K562 (cell line): ENCODE measurements at regions not wholly inside any gene's neighbourhood (a gene's known extent, or its start where the extent isn't known, plus 50 kb on each side); places are given as distances from the start of the nearest gene placed in this dataset.

Experiments used
- ATAC-seq: fragments of 200-7000 bp; cut with Tn5 transposase; 3 replicates; pipeline ENCODE4 v1.9.1; 2020; ENCODE audit warnings: moderate library complexity
- BruUV-seq: library from RNA; stranded (reverse); fragments of 400-500 nt; replicated peaks from 2 replicates; lab custom pipeline; 2021; lab: Mats Ljungman, UMichigan
- CTCF ChIA-PET: fragments of 300-600 bp; formaldehyde crosslinking; extraction: SDS; loops from one replicate; lab custom pipeline; 2021; ENCODE audit warnings: low intra/inter-chr PET ratio; lab: Yijun Ruan, JAX
- POLR2A ChIA-PET: fragments of 300-600, 350-650 bp; sonication (Branson Sonifier 250); formaldehyde crosslinking; extraction: SDS; loops from one replicate; lab custom pipeline; 2021; ENCODE audit warnings: antibody characterized with exemption, inconsistent platforms; lab: Yijun Ruan, JAX
- DNase-seq, 4 experiments: peaks; one replicate each; pipeline versions ENCODE4 v3.0.0 to v3.0.0-alpha.2; 2011 to 2018; ENCODE audit warnings: low spot score in 3 of 4, mixed read lengths in 3 of 4; ENCODE audit errors: extremely low read depth in 1 of 4
- FAIRE-seq: peaks from 2 replicates; lab custom pipeline; 2011; peaks lifted over from hg19 to GRCh38; lab: Jason Lieb, UNC
- H2AFZ ChIP-seq: 2 replicates; pipeline ENCODE4 v1.6.0; 2011; ENCODE audit warnings: low read depth, low read length, control low read depth, inconsistent platforms
- H3K27ac ChIP-seq: fragments of 200-600 bp; 3 replicates; pipeline ENCODE4 v1.8.0; 2011; ENCODE audit warnings: low read depth, mild to moderate bottlenecking, control low read depth, inconsistent platforms, low read length, moderate library complexity, mixed read lengths; ENCODE audit errors: extremely low read depth
- H3K27me3 ChIP-seq, 2 experiments: fragments of 300-600 bp in 1 of 2; 2 replicates in 1 of 2; 3 replicates in 1 of 2; pipeline versions ENCODE4 v1.6.0 to v1.8.0; 2011; ENCODE audit warnings: inconsistent platforms in 2 of 2, low read length in 2 of 2, mild to moderate bottlenecking in 1 of 2, mixed read lengths in 1 of 2, moderate library complexity in 1 of 2; ENCODE audit not compliant: control insufficient read depth in 2 of 2, insufficient read depth in 2 of 2
- H3K36me3 ChIP-seq: fragments of 300-600 bp; 3 replicates; pipeline ENCODE4 v1.8.0; 2011; ENCODE audit warnings: mild to moderate bottlenecking, low read length, inconsistent platforms; ENCODE audit not compliant: control insufficient read depth, insufficient read depth
- H3K4me1 ChIP-seq, 2 experiments: fragments of 200-600 bp in 1 of 2; replicated peaks in 1 of 2; 2 replicates in 1 of 2; 3 replicates in 1 of 2; pipeline versions ENCODE4 v1.5.1 to v1.8.0; 2011; ENCODE audit warnings: inconsistent platforms in 2 of 2, low read length in 2 of 2, mild to moderate bottlenecking in 1 of 2, mixed read lengths in 1 of 2, moderate library complexity in 1 of 2; ENCODE audit not compliant: control insufficient read depth in 2 of 2, insufficient read depth in 2 of 2
- H3K4me2 ChIP-seq: 2 replicates; pipeline ENCODE4 v1.6.1; 2011; ENCODE audit warnings: low read length, control low read depth, inconsistent platforms, mixed read lengths; ENCODE audit not compliant: insufficient read depth
- H3K4me3 ChIP-seq: fragments of 200-600 bp; sonication (generic), shearing (Covaris generic); 2 replicates; pipeline ENCODE4 v1.5.1; 2016; ENCODE audit warnings: control low read depth, inconsistent platforms
- H3K79me2 ChIP-seq: fragments of 200-600 bp; 3 replicates; pipeline ENCODE4 v1.8.0; 2011; ENCODE audit warnings: low read length, inconsistent platforms; ENCODE audit not compliant: control insufficient read depth, insufficient read depth
- H3K9ac ChIP-seq, 2 experiments: 2 replicates each; pipeline versions ENCODE4 v1.6.0 to v1.6.1; 2011; ENCODE audit warnings: low read depth in 2 of 2, low read length in 2 of 2, control low read depth in 1 of 2, inconsistent platforms in 1 of 2, mild to moderate bottlenecking in 1 of 2, mixed read lengths in 1 of 2; ENCODE audit not compliant: insufficient read depth in 1 of 2
- H3K9me1 ChIP-seq: one replicate; pipeline ENCODE4 v1.6.0; 2011; ENCODE audit warnings: inconsistent platforms, mild to moderate bottlenecking, low read length, moderate library complexity; ENCODE audit not compliant: control insufficient read depth, insufficient read depth
- H3K9me3 ChIP-seq: replicated peaks from 2 replicates; pipeline ENCODE4 v1.5.1; 2011; ENCODE audit warnings: low read depth, low read length, inconsistent platforms; ENCODE audit not compliant: control insufficient read depth, insufficient read depth
- H4K20me1 ChIP-seq: replicated peaks from 2 replicates; pipeline ENCODE4 v1.6.1; 2011; ENCODE audit warnings: low read length, inconsistent platforms, mixed read lengths; ENCODE audit not compliant: control insufficient read depth, insufficient read depth
- HMGXB4 ChIP-seq: sonication (generic); formaldehyde crosslinking; IDR thresholded peaks from 2 replicates; pipeline ENCODE4 v1.8.1; 2023; ENCODE audit warnings: mild to moderate bottlenecking, missing genetic modification reagents
- HNRNPH1 ChIP-seq: fragments of 200-400 bp; formaldehyde crosslinking; optimal IDR thresholded peaks from 2 replicates; pipeline ENCODE3; 2017; ENCODE audit warnings: low read depth, mild to moderate bottlenecking, low read length, moderate library complexity
- HSF4 ChIP-seq: fragments of 250-450 bp; sonication (Bioruptor Pico); IDR thresholded peaks from 2 replicates; pipeline ENCODE4 v2.1.2; 2022; ENCODE audit warnings: mild to moderate bottlenecking, moderate library complexity, borderline replicate concordance
- MCM7 ChIP-seq, 2 experiments: fragments of 450-650 bp; IDR thresholded peaks; 2 replicates each; pipeline ENCODE4 v1.6.1; 2016 to 2018
- ZNF324 ChIP-seq: fragments of 250-450 bp; sonication (Bioruptor Pico); IDR thresholded peaks from 2 replicates; pipeline ENCODE4 v1.4.0; 2020; ENCODE audit warnings: mild to moderate bottlenecking
- ZNF41 ChIP-seq: fragments of 250-450 bp; sonication (Bioruptor Pico); conservative IDR thresholded peaks from 2 replicates; pipeline ENCODE4 v1.4.0; 2020; ENCODE audit warnings: mild to moderate bottlenecking
- WGBS: fragments of 100-300 bp; shearing (Covaris generic); methylation state at CpG from one replicate; pipeline ENCODE4 v1.1.6; 2016; ENCODE audit warnings: low coverage, mixed read lengths; ENCODE audit not compliant: insufficient coverage; ENCODE audit errors: missing lambda C conversion rate; 5-methylcytosine and 5-hydroxymethylcytosine counted together
- in situ Hi-C: fragments of 300-500 bp; cut with MboI; formaldehyde crosslinking; loops from 4 replicates; pipeline ENCODE4 v1.15.0; 2018; ENCODE audit warnings: inconsistent platforms, mixed read lengths
- intact Hi-C: fragments of 100-400 bp; cut with micrococcal nuclease; formaldehyde crosslinking; loops from 2 replicates; pipeline ENCODE4 v1.14.2; 2022

DNA sequence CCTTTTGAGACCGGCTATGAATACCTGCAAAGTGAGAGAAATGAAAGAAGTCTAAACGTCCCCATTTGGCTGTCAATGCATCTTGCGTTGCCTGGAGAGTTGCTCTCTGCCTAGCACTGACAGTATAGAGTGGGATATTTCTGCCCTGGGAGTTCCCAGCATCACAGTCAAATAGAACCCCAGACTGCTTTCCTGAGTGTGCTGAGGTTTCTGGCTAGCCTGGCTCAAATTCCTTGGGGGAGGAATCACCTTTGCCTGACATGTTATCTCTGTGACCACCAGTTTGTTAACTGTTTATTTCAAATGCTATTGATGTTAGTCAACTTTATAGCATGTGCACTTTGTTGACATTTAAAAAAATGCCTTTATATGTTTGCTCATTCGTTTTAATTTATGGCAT lies 212.0 kb upstream of the FAM78B start:
- no peak overlapping the region for H3K4me3 ChIP-seq
- ChIA-PET POLR2A (no interaction called here), CTCF (no interaction called here)
- no peaks in the 10 kb centered on the region for H3K36me3 ChIP-seq
- H3K27ac ChIP-seq = no peak overlapping the region
- TF ChIP-seq HMGXB4 (CRISPR knock-in tag) (no peak), HSF4 (CRISPR knock-in tag) (no peak), ZNF324 (CRISPR knock-in tag) (no peak), MCM7 (IDR thresholded peaks at IDR 0.05) (no peak), HNRNPH1 (no peak), ZNF41 (CRISPR knock-in tag) (no peak)
- peaks cover 4 to 6% of the 10 kb centered on the region in 2 experiments; a peak in 3 of 5 replicates for H3K27me3 ChIP-seq
- in situ Hi-C loops = no loop called here
- H3K4me2 ChIP-seq = no peak overlapping the region
- DNase-seq = no peak
- H3K9me1 ChIP-seq = no peaks in the 10 kb centered on the region
- WGBS = 4% methylated on average over 4 of the region's 4 CpGs
- no peak for FAIRE-seq
- intact Hi-C loops = no loop called here
- H3K9ac ChIP-seq = no peak overlapping the region
- BruUV-seq = no TSS peak
- no peaks in the 10 kb centered on the region for H4K20me1 ChIP-seq
- no peaks in the 10 kb centered on the region for H3K4me1 ChIP-seq
- H2AFZ ChIP-seq = no peak overlapping the region
- H3K79me2 ChIP-seq = no peaks in the 10 kb centered on the region
- no peak for ATAC-seq
- H3K9me3 ChIP-seq = no peaks in the 10 kb centered on the region
